DMS 273 (cell line): ENCODE measurements at regions not wholly inside any gene's neighbourhood (a gene's known extent, or its start where the extent isn't known, plus 50 kb on each side); places are given as distances from the start of the nearest gene placed in this dataset.

Experiments used
- DNase-seq: peaks from one replicate; lab custom pipeline; 2025; ENCODE audit not compliant: unreplicated experiment; lab: John Stamatoyannopoulos, UW

DNA sequence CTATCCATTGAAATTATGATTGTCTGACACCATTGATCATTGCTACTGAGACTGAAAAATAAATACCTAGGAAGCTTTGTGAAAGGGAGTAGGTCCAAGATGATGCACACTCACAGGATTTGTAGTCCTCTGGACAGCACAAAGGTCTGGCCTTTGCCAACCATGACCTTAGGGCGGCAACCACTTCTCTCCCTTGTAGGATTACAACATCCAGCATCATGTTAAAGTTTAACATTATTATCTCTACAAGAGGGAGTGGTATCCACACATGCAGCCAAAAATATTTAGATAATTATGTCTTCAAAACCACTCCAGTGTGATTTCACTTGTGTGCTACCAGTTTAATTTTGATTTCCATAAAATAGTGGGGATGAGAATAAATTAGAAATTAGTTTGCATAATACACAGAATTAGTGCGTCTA, 51.1 kb upstream of the NHSL1 start:
- no peak for DNase-seq

DNA sequence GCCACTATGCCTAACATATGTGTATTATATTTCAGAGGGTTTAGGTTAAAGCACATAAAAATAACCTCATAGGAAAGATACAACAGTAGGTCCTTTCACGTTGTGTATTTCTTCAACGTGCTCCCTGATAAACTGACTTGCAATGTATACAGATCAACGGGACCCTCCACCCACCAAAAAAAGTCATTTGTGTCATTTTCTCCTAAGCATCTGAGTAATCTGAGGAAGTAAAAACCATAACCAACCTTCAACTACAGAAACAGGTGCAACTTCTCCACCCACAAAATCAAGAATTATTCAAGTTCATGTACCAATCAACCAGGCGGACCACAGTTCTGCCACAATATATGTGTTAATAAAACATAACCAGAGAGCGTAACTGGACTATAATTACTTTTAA, 54.9 kb upstream of the NHSL1 start:
- no peak for DNase-seq

DNA sequence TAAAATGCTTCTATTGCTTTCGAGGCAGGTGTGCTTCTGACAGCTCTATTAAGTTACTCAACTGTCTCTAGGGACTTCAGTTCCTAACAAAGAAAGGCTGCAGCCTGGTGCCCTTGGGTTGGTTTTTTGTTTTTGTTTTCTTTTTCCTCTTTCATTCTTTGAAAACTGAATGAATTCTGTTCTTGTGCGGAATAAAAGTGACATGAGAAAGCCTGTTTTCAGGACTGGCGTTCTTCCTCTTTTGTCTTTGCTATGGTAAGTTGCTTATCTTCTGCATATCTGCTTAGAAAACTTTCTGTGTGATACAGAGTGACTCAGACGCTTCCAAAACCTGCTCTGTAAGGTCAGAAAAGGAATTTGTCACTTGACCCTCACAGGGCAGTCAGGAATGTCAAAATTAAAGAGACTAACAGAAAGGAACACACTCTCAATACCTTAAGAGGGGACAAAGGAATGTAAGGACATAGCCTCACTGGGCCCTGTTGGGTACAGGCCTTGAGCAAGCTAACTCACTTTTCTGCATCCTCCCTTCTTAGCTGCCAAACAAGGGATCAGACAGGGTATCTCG, 56.2 kb upstream of the NHSL1 start:
- no peak for DNase-seq

DNA sequence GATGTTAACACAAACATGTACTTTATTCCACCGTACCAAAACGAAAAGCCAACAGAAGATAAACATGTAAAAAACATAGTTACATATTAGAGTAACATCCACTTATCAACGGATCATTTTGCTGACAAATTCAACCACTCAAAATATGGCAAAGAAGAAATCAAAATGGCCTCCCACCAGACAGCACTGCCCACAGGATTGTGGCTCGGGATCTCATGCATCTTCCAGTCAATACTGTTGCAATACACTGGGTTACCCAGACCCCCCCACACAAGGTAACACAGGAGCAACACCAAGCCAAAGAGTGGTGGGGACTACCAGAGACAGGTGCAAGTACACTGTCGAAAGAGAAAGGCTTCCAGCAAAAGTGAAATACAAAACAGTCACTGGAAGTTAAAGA, 57.9 kb upstream of the NHSL1 start:
- no peak for DNase-seq

DNA sequence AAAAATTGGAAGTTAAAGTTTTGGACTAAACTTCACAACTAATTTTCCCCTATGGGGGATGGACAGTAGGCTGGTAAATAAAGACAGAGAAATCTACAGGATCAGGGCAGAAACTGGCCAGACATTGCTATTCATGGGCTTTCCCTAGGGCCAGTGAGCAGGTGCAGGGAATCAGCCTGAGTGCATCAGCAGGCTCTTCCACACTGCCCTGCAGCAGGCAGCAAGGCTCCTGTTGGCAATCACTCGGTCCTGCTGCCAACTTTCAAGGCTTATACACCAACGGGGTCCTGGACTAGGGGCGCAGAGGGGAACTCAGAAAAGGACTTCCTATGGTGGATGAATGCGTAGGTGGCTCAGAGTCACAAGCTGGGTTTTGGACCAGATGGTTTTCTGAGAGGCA, 59.8 kb upstream of the NHSL1 start:
- DNase-seq = no peak

DNA sequence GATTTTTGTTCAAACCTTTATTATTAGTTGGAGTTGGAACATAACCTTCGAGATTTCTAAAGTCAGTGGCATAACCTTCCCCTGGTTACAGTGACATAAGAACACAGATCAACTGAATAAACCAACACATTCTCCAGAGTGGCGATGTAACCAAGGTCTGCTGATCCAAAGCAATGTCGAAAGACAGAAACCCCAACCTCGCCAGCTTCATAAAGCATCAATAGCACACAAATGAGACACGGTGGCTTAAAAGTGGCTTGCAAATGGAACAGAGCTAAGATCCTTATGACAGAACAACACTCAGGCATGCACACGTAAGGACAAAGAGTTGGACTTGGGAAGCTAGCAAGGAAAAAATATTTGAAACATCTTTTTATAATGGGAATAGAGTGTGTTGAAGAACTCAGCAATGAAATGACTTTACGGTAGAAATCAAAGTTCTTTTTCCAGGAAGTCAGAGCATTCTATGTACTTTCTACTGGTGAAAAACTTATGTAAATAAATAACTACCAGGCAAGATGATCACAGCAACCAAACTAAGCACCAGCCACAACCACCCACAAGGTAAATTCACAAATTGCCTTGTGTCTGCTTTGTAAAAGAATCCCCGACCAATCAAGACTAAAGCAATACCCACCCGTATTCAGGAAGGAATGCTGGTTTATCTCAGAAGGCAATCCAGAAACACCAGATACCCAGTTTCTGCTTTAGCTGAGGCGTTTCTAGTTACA, 61.0 kb upstream of the NHSL1 start:
- DNase-seq = no peak

DNA sequence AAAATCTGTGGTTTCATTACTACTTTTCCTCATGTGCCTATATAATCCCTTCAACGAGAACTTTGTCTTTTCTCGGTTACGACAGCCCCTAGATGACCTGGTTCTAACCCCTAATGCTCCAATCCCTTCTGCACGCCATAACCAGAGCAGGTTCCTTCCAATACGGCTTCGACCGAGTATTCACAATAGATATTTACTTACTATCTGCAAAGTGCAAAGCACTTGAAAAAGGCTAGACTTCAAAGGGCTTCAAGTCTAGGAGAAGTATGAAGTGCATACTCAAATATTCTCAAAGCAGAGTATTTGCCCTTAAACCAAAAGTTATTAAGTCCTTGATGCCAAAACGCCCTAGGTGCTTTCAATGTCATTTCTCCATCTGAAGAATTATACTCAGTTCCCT, 63.4 kb upstream of the NHSL1 start:
- DNase-seq = no peak

DNA sequence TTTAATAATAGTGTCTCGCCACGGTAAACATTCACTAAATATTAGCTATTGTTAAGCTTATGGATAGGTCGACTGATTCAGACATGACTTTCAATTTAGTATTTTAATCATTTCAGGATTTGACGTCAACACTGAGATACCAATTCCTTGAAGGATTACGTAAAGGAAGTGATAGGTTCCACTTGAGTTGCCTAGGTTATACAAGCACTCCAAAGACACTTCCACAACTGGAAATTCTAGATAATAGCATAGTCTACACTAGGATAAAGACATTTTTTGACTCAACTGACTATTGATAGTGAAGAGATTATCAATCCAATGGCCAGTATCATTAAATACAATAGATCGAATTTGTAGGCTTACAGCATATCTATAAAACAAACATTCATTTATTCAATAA, 63.9 kb upstream of the NHSL1 start:
- no peak for DNase-seq

DNA sequence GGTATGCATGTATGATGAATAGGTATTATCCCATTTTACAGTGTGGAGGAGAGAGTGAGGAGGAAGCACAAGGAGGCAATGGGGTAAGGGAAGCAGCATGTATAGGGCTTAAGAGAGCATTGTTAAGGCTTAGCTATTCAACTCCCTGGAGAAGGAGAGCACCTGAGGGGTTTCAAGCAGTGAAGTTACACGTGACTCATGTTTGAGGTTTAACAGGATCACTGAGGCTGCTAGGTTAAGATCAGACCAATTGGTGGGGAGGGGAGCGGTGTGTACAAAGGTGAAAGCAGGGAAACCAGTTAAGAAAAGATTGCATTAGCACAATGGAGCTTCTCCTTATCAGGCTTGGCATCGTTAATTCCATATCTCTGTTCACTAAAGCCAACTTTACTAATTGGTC, 64.4 kb upstream of the NHSL1 start:
- no peak for DNase-seq

DNA sequence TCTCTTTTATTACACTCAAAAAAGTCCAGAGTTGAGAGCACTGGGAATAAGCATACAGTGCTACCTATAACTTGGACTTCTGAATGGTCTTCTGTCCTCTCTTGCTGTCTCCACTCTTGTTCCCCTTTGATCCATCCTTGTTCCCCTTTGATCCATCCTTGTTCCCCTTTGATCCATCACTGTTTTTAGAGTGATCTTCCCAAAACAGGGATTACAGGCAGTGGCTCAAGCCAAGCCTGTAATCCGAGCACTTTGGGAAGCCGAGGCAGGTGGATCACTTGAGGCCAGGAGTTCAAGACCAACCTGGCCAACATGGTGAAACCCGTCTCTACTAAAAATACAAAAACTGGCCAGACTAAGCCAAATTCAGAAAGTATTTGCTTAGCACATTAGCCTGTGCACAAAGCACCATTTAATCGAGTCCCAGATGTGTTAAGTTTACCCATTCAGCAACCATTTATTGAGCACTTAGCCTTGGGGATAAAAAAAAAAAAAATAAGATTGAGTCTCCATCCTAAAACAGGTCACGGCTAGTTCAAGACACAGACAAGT, 65.0 kb upstream of the NHSL1 start:
- DNase-seq = no peak

DNA sequence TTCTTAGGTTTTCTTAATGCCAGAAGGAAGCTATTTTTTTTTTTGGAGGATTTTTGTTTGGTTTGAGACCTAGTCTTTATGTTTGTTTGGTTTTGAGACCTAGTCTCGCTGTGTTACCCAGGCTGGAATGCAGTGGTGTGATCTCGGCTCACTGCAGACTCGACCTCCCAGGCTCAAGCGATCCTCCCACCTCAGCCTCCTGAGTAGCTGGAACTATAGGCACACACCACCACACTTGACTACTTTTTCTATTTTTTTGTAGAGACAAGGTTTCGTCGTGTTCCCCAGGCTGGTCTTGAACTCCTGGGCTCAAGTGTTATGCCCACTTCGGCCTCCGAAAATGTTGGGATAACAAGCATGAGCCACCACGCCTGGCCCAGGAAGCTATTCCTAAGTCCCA, 67.8 kb upstream of the NHSL1 start:
- DNase-seq = no peak

DNA sequence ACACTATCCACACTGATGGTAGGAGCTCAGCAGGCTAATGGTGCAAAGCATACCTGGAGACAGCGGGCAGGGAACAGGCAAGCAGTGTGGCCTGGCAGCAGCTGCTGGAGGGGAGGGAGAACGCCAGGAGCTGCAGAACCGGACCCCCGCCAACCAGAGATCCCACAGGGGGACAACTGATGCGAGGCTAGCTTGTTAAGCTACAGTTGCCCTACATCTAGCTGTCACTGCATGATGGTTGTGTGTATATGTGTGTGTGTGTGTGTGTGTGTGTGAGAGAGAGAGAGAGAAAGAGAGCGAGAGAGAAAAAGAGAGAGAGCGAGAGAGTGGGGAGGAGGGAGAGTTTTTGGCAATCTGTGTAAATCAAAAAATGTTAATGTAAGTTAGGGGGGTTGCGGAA, 69.7 kb upstream of the NHSL1 start:
- no peak for DNase-seq

DNA sequence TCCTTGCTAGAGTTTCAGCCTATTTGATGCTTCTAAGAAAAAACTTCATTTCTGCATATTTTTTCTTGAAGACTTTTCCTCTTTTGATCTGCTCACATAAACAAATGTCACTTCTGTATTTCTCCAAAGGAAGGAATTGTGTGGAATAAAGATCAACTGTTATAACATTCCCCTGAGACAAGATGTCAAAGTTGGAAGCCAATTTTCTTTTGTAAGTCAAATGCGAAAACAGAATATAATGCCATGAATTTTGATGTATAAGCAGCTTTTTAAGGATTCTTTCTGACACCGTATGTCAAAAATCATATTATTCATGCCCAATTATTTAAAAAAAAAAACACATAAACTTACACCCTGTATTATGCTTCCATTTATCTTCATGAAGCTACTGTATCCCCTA, 70.3 kb upstream of the NHSL1 start:
- no peak for DNase-seq

DNA sequence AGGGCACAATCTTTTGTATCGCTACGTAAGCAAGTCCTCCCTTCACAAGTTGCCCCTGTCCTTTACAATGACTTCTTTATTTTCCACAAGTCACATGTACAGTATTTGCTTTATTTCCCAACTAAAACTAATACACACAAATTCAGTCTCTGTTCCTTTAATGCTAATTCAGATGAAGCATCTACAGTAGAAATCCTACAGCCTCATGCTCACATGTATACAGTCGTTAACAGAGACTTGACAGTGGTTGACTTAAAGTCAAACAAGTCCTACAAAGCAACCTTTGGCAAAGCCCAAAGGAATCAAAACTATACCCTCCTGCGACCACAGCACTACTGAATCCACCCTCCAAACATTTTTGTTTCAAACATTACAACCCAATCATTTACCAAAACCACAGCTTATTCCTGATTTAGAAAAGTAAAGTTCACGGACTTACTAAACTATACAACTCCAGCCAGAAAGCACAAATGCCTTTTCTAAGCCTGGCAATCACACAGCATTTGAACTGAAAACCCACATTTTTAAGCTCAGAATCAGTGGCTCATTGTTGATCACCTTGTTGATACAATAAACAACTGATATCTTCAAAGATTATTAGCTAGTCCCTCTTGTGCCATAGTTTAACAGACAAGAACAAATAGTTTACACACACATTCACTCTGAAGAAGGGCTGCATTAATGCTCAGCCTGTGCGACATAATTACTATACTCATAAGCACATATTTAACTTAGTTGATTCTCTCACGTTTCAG, 70.9 kb upstream of the NHSL1 start:
- no peak for DNase-seq

DNA sequence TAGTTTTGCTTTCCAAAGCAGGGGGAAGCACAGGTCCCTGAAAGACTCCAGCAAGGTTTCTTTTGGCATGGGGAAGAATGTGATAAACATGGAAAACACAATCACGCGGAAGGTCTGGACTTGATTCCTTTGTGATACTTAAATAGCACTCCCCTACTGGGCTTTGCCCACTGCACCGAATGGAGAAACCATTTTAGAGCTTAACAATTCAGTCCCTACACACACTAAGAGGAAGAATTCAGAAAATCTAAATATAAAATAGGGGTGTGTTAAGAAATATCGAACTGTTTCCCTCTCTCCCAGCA, 71.4 kb upstream of the NHSL1 start:
- DNase-seq = no peak

DNA sequence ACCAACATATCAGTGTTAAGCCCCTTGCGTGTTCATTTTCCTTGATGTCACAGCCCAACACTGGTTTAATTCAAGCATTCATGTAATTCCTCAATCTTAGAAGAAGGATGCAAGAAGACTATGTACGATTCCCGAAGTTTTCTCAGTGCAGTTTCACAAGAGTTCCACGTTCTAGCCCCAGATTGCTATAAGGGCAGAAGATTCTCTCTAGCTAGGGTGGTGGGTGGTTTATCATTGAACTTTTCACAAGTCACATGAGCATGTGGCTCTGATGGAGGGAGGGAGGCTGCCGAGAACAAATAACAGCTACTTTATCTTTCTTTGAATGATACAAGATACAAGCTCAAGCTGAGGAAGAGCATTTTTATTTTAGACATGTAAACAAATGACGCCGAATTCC, 71.9 kb upstream of the NHSL1 start:
- no peak for DNase-seq

DNA sequence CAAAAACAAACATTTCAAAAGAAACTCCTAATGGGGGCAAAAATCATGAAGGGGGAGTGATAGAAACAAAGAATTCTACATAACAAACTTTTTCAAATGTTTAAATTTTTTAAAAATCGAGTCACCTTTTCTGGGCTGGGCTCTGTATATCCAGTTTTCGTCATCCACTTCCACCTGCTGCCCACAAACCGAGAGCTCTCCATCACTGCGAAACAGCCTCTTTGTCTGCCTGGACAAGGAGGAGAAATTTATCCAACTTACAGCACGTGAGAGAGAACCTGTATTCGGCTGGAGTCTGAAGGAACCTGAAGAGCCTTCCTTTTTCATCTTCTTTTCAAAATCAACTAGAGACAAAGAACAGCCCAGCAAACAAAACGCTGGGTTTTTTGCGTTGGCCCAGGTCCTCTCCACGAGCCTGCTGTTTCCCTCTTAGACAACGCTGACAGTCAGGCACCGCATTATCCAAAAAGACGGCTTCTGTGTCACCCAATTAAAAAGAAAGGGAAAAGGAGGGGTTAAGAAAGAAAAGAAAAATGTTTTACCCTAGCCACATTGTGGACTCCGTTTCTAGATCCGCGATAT, 72.4 kb upstream of the NHSL1 start:
- peak; percentile 35 for DNase-seq

DNA sequence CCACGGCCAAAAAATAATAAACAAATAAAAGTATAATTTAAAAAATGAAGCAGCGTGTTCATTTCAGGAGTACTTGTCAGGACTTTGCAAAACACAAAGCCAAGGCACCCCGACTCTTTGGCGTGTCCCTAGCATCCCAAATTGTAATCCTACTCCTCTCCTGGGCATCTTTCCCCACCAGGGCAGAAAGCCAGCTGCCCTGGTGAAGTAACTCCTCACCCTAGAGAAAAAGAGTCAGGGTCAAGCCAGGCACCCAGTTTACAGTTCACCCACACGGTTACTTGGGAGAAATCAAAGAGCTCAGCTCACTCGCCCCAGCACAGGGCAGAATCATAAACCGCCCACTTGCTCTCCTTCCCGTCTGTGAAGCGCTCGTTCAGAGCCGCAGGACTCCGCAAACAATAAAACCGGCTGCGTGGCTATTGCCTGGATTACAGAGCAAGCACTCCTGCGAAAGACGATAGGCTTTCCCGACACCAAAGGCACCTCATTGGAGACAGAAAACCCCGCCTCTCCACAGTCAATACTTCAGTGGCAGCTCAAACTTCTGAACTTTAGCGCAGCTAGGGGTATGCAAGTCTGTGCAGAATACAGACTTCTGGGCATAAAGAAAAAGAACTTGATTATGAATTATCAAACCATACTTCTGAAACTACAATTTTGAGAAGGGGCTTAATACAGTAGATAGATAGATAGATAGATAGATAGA, 73.0 kb upstream of the NHSL1 start:
- DNase-seq = peak; percentile 93

DNA sequence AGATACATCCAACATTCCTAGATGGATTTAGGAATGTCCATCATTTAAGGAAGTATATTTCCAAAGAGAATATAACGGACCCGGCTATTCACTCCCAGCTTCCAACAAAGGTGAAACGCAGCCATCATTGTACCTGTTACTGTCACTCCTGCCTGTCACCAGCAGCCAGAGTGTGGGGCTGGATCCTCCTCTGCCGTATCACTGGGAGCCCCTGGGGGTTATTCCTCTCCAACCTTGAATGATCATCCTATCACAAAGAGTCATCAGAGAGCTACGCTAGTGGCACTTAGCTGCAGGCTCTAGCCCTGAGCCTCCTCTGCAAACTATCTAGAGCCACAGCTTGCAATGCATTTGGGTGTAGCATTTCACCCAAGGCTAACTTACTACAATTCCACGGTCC, 73.6 kb upstream of the NHSL1 start:
- DNase-seq = peak; percentile 16

DNA sequence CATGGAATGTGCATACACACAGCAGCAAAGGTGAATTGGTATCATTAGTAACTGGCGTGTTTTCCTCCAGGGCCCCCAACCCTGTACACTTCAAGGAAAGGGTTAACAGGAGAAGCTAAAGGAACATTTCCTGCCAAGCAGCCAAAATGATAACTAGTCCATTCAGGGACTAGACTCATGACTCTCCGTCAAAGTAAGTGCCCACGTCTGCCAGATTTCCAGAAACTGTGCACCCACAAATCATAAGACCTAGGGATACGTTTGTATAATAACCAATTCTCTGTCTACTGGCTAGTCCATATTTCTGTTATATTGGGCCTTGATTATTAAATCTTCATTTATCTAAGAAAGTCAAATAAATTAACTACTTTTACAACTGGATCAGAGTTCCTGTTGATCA, 76.0 kb upstream of the NHSL1 start:
- no peak for DNase-seq

DNA sequence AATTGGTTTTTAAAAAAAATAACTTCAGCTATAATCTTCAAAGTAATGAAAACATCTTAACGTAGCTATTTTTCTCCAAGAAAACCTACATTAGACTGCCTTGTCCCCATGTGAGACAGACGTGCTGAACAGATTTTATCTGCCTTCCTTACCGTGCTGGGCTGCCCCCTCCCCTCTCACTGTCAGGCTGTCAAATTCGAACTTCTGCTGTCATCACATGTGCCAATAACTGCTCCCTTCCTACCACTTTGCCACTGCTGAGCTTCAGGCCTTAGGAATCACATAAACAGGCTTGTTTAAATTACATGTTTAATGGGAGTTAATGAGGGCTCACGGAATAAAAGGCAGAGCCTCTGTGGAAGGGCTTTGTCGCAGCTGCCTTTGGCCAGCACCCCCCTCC, 77.0 kb upstream of the NHSL1 start:
- peak; percentile 82 for DNase-seq
